ENCODE measurements at regions not wholly inside any gene's neighbourhood (a gene's known extent, or its start where the extent isn't known, plus 50 kb on each side); places are given as distances from the start of the nearest gene placed in this dataset.
"Not testable (repeated sequence)": the region's sequence is repeated elsewhere in the genome, so short reads cannot be mapped to it uniquely, and the experiment has no call there.

DNA sequence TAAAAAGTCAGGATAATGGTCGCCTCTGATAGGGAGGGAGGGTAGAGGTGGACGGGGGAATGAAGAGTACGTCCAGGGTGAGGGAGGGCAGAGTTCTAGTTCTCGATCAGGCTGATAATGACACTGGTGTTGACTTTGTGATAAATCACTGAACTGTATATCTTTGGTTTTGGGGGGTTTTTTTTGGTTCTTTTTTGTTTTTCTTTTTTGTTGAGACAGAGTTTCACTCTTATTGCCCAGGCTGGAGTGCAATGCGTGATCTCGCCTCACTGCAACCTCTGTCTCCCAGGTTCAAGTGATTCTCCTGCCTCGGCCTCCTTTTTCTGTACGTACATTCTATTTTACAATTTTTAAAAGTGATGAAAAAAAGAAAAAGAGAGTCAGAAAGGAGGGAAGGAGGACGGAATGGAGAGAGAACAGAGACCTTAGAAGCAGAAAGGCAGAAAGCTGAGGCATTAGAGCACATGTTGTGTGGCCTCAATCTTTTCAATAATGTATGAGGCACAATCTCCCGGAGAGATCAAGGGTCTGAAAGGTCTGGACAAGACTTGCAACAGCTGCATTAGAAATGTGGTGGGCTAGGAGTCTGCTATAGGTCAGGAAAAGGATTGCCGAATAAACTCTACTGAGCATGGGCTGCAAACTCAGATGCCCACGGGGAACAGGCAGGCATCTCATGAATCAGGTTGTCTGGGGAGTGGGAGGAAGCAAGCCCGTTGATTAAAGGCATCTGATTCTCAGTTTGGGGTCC, 174.8 kb downstream of the TOMM20 start:
- no peak for TF ChIP-seq CTCF (IDR thresholded peaks at IDR 0.05; ENCODE audit: insufficient read depth, low read length, poor library complexity, severe bottlenecking)
- no peaks in the 10 kb centered on the region for H3K27me3 ChIP-seq (replicated peaks; ENCODE audit: control insufficient read depth, insufficient read depth, low read length)
- H3K36me3 ChIP-seq (ENCODE audit: control insufficient read depth, insufficient read depth, low read length): no peaks in the 10 kb centered on the region
- DNase-seq (ENCODE audit: extremely low read depth, insufficient read length): no peak
- peak overlapping the region; percentile 37; the same call in 1 of the 2 replicates for H3K4me3 ChIP-seq (replicated peaks; ENCODE audit: low read depth, low read length)

- Histone ChIP-seq H3K27me3 (replicated peaks; ENCODE audit: control insufficient read depth, insufficient read depth, low read length) (no peaks in the 10 kb centered on the region), H3K4me3 (replicated peaks; ENCODE audit: low read depth, low read length) (no peak overlapping the region), H3K36me3 (ENCODE audit: control insufficient read depth, insufficient read depth, low read length) (no peaks in the 10 kb centered on the region)
- TF ChIP-seq CTCF (IDR thresholded peaks at IDR 0.05; ENCODE audit: insufficient read depth, low read length, poor library complexity, severe bottlenecking): no peak
- DNase-seq (ENCODE audit: extremely low read depth, insufficient read length): no peak
Measured at GRCh38 chr1:234950598-234950997, 178.0 kb downstream of the TOMM20 start.

- not testable (repeated sequence) for H3K4me3 ChIP-seq (replicated peaks; ENCODE audit: low read depth, low read length); H3K27me3 ChIP-seq (replicated peaks; ENCODE audit: control insufficient read depth, insufficient read depth, low read length); H3K36me3 ChIP-seq (ENCODE audit: control insufficient read depth, insufficient read depth, low read length); DNase-seq (ENCODE audit: extremely low read depth, insufficient read length)
Measured at GRCh38 chr1:234949528-234949927, 179.1 kb downstream of the TOMM20 start.

DNA sequence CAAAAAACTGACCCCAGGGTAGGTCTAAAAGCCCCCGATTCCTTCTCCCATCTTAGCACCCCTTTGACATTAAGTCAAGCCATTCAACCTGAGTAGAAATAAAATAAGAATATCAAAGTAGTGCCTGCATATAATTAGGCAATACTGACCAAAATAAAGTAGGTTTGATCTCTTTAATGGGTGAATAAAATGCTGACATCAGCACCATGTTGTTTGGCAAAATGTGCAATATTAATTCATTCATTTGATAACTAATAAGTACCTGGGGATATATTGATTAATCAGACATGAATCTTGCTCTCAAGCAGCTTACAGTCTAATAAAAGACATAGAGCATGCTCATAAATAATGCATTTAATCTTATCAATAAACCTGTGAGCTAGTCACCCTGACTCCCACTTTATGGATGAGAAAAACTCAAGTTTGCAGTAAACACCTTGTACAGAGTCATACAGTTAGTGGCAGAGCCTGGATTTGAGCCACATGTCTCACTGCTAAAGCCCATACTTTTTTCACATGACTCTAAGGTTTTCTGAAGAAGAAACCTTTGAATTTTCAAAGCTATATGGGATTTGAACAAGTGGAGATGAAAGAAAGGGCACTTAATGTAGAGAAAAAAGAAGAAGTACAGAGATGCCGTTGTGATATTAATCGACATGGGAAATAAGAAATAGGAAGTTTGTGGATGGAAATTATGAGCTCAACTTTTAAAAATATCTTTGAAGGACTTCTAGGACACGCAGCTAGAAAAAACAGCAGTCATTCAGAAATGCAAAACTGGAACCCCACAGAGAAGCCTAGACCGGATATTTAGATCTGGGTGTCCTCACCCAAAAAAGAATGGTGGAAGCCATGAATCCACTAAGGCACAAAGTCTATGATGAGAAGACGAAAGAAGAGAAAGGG, 183.9 kb downstream of the TOMM20 start:
- H3K36me3 ChIP-seq (ENCODE audit: control insufficient read depth, insufficient read depth, low read length): no peaks in the 10 kb centered on the region
- no peak for TF ChIP-seq CTCF (IDR thresholded peaks at IDR 0.05; ENCODE audit: insufficient read depth, low read length, poor library complexity, severe bottlenecking)
- H3K27me3 ChIP-seq (replicated peaks; ENCODE audit: control insufficient read depth, insufficient read depth, low read length): no peaks in the 10 kb centered on the region
- no peak for DNase-seq (ENCODE audit: extremely low read depth, insufficient read length)
- no peak overlapping the region for H3K4me3 ChIP-seq (replicated peaks; ENCODE audit: low read depth, low read length)

GRCh38 chr1:234943836-234944402, 184.7 kb downstream of the TOMM20 start:
- TF ChIP-seq CTCF (IDR thresholded peaks at IDR 0.05; ENCODE audit: insufficient read depth, low read length, poor library complexity, severe bottlenecking): no peak
- H3K4me3 ChIP-seq (replicated peaks; ENCODE audit: low read depth, low read length): no peak overlapping the region
- no peaks in the 10 kb centered on the region for H3K27me3 ChIP-seq (replicated peaks; ENCODE audit: control insufficient read depth, insufficient read depth, low read length)
- DNase-seq (ENCODE audit: extremely low read depth, insufficient read length): no peak
- no peaks in the 10 kb centered on the region for H3K36me3 ChIP-seq (ENCODE audit: control insufficient read depth, insufficient read depth, low read length)

All from GM06990 (cell line).